C4-2B (cell line): ENCODE measurements at regions not wholly inside any gene's neighbourhood (a gene's known extent, or its start where the extent isn't known, plus 50 kb on each side); places are given as distances from the start of the nearest gene placed in this dataset.

ENCODE experiments used
- ZFX ChIP-seq: fragments of 450-650 bp; IDR thresholded peaks from 2 replicates; pipeline ENCODE4 v1.6.1; 2017
- TF ChIP-seq, protein P1 (sequence below): fragments of 450-650 bp; conservative IDR thresholded peaks from 2 replicates; pipeline ENCODE4 v1.5.1; 2017; ENCODE audit warnings: mild to moderate bottlenecking

- TF ChIP-seq, protein P1, sequence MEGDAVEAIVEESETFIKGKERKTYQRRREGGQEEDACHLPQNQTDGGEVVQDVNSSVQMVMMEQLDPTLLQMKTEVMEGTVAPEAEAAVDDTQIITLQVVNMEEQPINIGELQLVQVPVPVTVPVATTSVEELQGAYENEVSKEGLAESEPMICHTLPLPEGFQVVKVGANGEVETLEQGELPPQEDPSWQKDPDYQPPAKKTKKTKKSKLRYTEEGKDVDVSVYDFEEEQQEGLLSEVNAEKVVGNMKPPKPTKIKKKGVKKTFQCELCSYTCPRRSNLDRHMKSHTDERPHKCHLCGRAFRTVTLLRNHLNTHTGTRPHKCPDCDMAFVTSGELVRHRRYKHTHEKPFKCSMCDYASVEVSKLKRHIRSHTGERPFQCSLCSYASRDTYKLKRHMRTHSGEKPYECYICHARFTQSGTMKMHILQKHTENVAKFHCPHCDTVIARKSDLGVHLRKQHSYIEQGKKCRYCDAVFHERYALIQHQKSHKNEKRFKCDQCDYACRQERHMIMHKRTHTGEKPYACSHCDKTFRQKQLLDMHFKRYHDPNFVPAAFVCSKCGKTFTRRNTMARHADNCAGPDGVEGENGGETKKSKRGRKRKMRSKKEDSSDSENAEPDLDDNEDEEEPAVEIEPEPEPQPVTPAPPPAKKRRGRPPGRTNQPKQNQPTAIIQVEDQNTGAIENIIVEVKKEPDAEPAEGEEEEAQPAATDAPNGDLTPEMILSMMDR: no peak
- TF ChIP-seq ZFX: no peak
Measured at GRCh38 chr9:117873664-117874063, 169.5 kb downstream of the TLR4 start.
